Activated CD4-positive, alpha-beta memory T cell treated with anti-CD3 and anti-CD28 coated beads for 36 hours (primary cell): ENCODE measurements at regions not wholly inside any gene's neighbourhood (a gene's known extent, or its start where the extent isn't known, plus 50 kb on each side); places are given as distances from the start of the nearest gene placed in this dataset.
"Not testable (repeated sequence)": the region's sequence is repeated elsewhere in the genome, so short reads cannot be mapped to it uniquely, and the experiment has no call there.

Experiments used
- CTCF ChIA-PET: fragments of 350-600 bp; sonication (Branson Sonifier 250); formaldehyde crosslinking; loops from one replicate; lab custom pipeline; 2021; ENCODE audit warnings: antibody characterized with exemption, inconsistent platforms; lab: Charles Lee
- POLR2A ChIA-PET: fragments of 350-600 bp; sonication (Branson Sonifier 250); formaldehyde crosslinking; loops from one replicate; lab custom pipeline; 2021; ENCODE audit warnings: antibody characterized with exemption; lab: Charles Lee
- DNase-seq: peaks from one replicate; pipeline ENCODE4 v3.0.0-alpha.2; 2020
- H3K27ac Mint-ChIP-seq: one replicate; pipeline ENCODE4 v1.8.0; 2021; ENCODE audit warnings: mixed read lengths
- H3K27me3 Mint-ChIP-seq: one replicate; pipeline ENCODE4 v1.8.0; 2021; ENCODE audit warnings: mixed read lengths
- H3K36me3 Mint-ChIP-seq: one replicate; pipeline ENCODE4 v1.8.0; 2021; ENCODE audit warnings: mixed read lengths
- H3K4me1 Mint-ChIP-seq: one replicate; pipeline ENCODE4 v1.8.0; 2021; ENCODE audit warnings: low read depth, mixed read lengths
- H3K4me3 Mint-ChIP-seq: one replicate; pipeline ENCODE4 v1.8.0; 2021; ENCODE audit warnings: mild to moderate bottlenecking, mixed read lengths
- H3K9me3 Mint-ChIP-seq: one replicate; pipeline ENCODE4 v1.8.0; 2021; ENCODE audit warnings: mixed read lengths
- intact Hi-C: fragments of 100-400 bp; cut with micrococcal nuclease; formaldehyde crosslinking; loops from one replicate; pipeline ENCODE4 v1.15.1; 2023

GRCh38 chr2:200113016-200113799 is 157.8 kb downstream of the MAIP1 start:
- H3K27ac Mint-ChIP-seq, POLR2A ChIA-PET, DNase-seq, H3K36me3 Mint-ChIP-seq, H3K4me1 Mint-ChIP-seq, H3K9me3 Mint-ChIP-seq, H3K4me3 Mint-ChIP-seq, CTCF ChIA-PET, intact Hi-C loops: not testable (repeated sequence)
- peaks cover 11% of the 10 kb centered on the region for H3K27me3 Mint-ChIP-seq

- Mint-ChIP-seq H3K4me3 (no peak overlapping the region), H3K27me3 (peaks cover 17% of the 10 kb centered on the region), H3K27ac (no peak overlapping the region), H3K9me3 (no peaks in the 10 kb centered on the region), H3K4me1 (no peaks in the 10 kb centered on the region), H3K36me3 (no peaks in the 10 kb centered on the region)
- intact Hi-C loops = no loop called here
- no peak for DNase-seq
- ChIA-PET POLR2A (no interaction called here), CTCF (no interaction called here)
Observed at GRCh38 chr2:200119236-200119635, 163.9 kb downstream of the MAIP1 start.

DNA sequence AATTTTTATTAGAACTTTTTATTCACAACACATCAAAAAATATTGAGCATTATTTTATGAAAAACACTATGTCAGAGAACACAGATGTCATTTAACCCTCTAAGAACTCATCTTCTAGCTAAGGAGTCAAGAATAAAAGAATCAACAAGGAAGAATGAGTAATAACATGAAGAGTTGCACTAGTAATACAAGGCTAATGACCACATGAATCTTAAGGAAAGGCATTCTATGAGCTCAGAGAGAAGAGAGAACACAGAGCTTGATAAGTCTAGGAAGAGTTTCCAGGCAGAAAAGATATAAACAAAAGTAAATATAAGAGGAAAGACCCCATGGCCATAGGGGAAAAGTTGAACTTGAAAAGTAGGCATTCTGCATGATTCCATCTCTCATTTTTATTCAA is 166.5 kb downstream of the MAIP1 start:
- no peak overlapping the region for H3K4me3 Mint-ChIP-seq
- intact Hi-C loops = no loop called here
- H3K27ac Mint-ChIP-seq = no peak overlapping the region
- ChIA-PET CTCF (no interaction called here), POLR2A (no interaction called here)
- no peaks in the 10 kb centered on the region for H3K4me1 Mint-ChIP-seq
- DNase-seq = no peak
- H3K27me3 Mint-ChIP-seq = peaks cover 14% of the 10 kb centered on the region
- H3K9me3 Mint-ChIP-seq = no peaks in the 10 kb centered on the region
- H3K36me3 Mint-ChIP-seq = no peaks in the 10 kb centered on the region

- Mint-ChIP-seq H3K4me3 (no peak overlapping the region), H3K27ac (no peak overlapping the region), H3K36me3 (no peaks in the 10 kb centered on the region), H3K27me3 (peaks cover 14% of the 10 kb centered on the region), H3K4me1 (no peaks in the 10 kb centered on the region), H3K9me3 (no peaks in the 10 kb centered on the region)
- CTCF ChIA-PET = no interaction called here
- POLR2A ChIA-PET = no interaction called here
- intact Hi-C loops = no loop called here
- DNase-seq = no peak
Observed at GRCh38 chr2:200122683-200123082, 167.3 kb downstream of the MAIP1 start.

GRCh38 chr2:200124665-200125368 is 169.4 kb downstream of the MAIP1 start:
- DNase-seq, intact Hi-C loops, H3K27ac Mint-ChIP-seq, H3K9me3 Mint-ChIP-seq, H3K4me1 Mint-ChIP-seq, H3K4me3 Mint-ChIP-seq, POLR2A ChIA-PET, H3K36me3 Mint-ChIP-seq, H3K27me3 Mint-ChIP-seq: not testable (repeated sequence)
- CTCF ChIA-PET = interaction anchor here (0.6 kb wide), 1 partner anchor 11 kb away, joined by 3 read pairs; no protein-coding TSS in a partner anchor

DNA sequence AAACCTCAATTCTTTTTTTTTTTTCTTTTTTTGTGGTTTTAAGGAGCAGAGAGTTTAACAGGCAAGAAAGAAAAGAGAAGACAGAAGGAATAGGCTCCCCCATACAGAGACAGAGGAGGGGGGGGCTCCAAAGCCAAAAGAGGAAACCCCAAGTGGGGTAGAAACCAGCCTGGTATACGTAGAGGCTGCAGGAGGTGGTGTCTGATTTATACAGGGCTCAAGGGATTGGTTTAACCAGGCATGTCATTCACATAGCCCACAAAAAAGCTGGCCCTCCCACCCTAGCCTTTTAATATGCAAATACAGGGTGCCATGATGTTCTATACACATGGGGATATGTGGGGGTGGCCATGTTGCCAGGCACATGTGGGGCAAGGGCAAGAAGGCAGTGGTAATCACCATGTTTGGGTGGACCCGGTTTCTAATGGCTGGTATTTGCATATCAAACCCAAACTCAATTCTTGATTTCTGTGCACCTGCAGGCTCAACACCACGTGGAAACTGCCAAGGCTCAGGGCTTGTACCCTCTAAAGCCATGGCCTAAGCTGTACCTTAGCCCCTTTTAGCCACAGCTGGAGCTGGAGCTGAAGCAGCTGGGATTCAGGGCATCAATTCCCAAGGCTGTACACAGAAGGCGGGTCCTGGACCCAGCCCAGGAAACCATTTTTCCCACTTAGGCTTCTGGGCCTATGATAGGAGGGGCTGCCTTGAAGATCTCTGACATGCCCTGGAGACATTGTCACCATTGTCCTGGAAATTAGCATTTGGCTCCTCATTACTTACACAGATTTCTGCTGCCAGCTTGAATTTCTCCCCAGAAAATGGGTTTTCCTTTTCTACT is 170.3 kb downstream of the MAIP1 start:
- no peak overlapping the region for H3K4me3 Mint-ChIP-seq
- no peak overlapping the region for H3K27ac Mint-ChIP-seq
- DNase-seq = no peak
- intact Hi-C loops = no loop called here
- POLR2A ChIA-PET = no interaction called here
- no peaks in the 10 kb centered on the region for H3K4me1 Mint-ChIP-seq
- peaks cover 4% of the 10 kb centered on the region for H3K27me3 Mint-ChIP-seq
- no peaks in the 10 kb centered on the region for H3K36me3 Mint-ChIP-seq
- CTCF ChIA-PET = no interaction called here
- H3K9me3 Mint-ChIP-seq = no peaks in the 10 kb centered on the region

GRCh38 chr2:200126285-200126670 is 170.9 kb downstream of the MAIP1 start:
- CTCF ChIA-PET, H3K4me1 Mint-ChIP-seq, DNase-seq, POLR2A ChIA-PET, H3K36me3 Mint-ChIP-seq, H3K4me3 Mint-ChIP-seq, H3K9me3 Mint-ChIP-seq, intact Hi-C loops, H3K27ac Mint-ChIP-seq, H3K27me3 Mint-ChIP-seq: not testable (repeated sequence)

- DNase-seq, H3K4me3 Mint-ChIP-seq, H3K9me3 Mint-ChIP-seq, H3K27ac Mint-ChIP-seq, H3K4me1 Mint-ChIP-seq, H3K27me3 Mint-ChIP-seq, intact Hi-C loops, H3K36me3 Mint-ChIP-seq, POLR2A ChIA-PET: not testable (repeated sequence)
- CTCF ChIA-PET = interaction anchor here (0.8 kb wide), 1 partner anchor 13 kb away, joined by 3 read pairs; no protein-coding TSS in a partner anchor
Observed at GRCh38 chr2:200126680-200127079, 171.3 kb downstream of the MAIP1 start.

GRCh38 chr2:200127848-200128247 is 172.5 kb downstream of the MAIP1 start:
- POLR2A ChIA-PET = no interaction called here
- CTCF ChIA-PET = no interaction called here
- no peaks in the 10 kb centered on the region for H3K4me1 Mint-ChIP-seq

GRCh38 chr2:200128296-200128695 is 172.9 kb downstream of the MAIP1 start:
- no peak overlapping the region for H3K27ac Mint-ChIP-seq
- H3K27me3 Mint-ChIP-seq = no peaks in the 10 kb centered on the region
- H3K4me1 Mint-ChIP-seq = no peaks in the 10 kb centered on the region
- intact Hi-C loops = no loop called here
- CTCF ChIA-PET = no interaction called here
- H3K36me3 Mint-ChIP-seq = no peaks in the 10 kb centered on the region
- DNase-seq = no peak
- H3K4me3 Mint-ChIP-seq = no peak overlapping the region
- POLR2A ChIA-PET = no interaction called here
- H3K9me3 Mint-ChIP-seq = no peaks in the 10 kb centered on the region

More at GRCh38 chr2:200127848-200128247, 172.5 kb downstream of the MAIP1 start:
- intact Hi-C loops = no loop called here
- Mint-ChIP-seq H3K27ac (no peak overlapping the region), H3K4me3 (no peak overlapping the region), H3K9me3 (no peaks in the 10 kb centered on the region), H3K36me3 (no peaks in the 10 kb centered on the region), H3K27me3 (no peaks in the 10 kb centered on the region)
- no peak for DNase-seq

- Mint-ChIP-seq H3K27me3 (no peaks in the 10 kb centered on the region), H3K4me3 (no peak overlapping the region), H3K27ac (no peak overlapping the region), H3K4me1 (no peaks in the 10 kb centered on the region), H3K36me3 (no peaks in the 10 kb centered on the region), H3K9me3 (no peaks in the 10 kb centered on the region)
- DNase-seq = no peak
- ChIA-PET CTCF (no interaction called here), POLR2A (no interaction called here)
- intact Hi-C loops = no loop called here
Observed at GRCh38 chr2:200129721-200130462, 174.5 kb downstream of the MAIP1 start.

- POLR2A ChIA-PET = no interaction called here
- no peaks in the 10 kb centered on the region for H3K9me3 Mint-ChIP-seq
- H3K4me1 Mint-ChIP-seq = no peaks in the 10 kb centered on the region
- H3K4me3 Mint-ChIP-seq = no peak overlapping the region
- intact Hi-C loops = no loop called here
- H3K27me3 Mint-ChIP-seq = no peaks in the 10 kb centered on the region
- DNase-seq = no peak
- no peaks in the 10 kb centered on the region for H3K36me3 Mint-ChIP-seq
- H3K27ac Mint-ChIP-seq = no peak overlapping the region
- CTCF ChIA-PET = no interaction called here
Observed at GRCh38 chr2:200130762-200131166, 175.4 kb downstream of the MAIP1 start.
